ENCODE measurements at regions not wholly inside any gene's neighbourhood (a gene's known extent, or its start where the extent isn't known, plus 50 kb on each side); places are given as distances from the start of the nearest gene placed in this dataset.
A peak's percentile ranks its signal among the peaks of the same experiment; 100 is the strongest.

- Mint-ChIP-seq H3K4me1 (peaks cover 12% of the 10 kb centered on the region), H3K4me3 (no peak overlapping the region), H3K27me3 (ENCODE audit: low read depth in 3 of 3) (peaks cover 0 to 8% (median 0%) of the 10 kb centered on the region in 3 donors), H3K9me3 (no peaks in the 10 kb centered on the region), H3K36me3 (no peaks in the 10 kb centered on the region), H3K27ac (no peak overlapping the region)
- no peaks in the 10 kb centered on the region for H3K27me3 ChIP-seq (ENCODE audit: control insufficient read depth in 2 of 2, insufficient read depth in 2 of 2, low read length in 2 of 2)
- intact Hi-C loops (cut with micrococcal nuclease) = no loop called here
- no peaks in the 10 kb centered on the region for H4K20me1 ChIP-seq (ENCODE audit: insufficient read depth, low read length)
- no peaks in the 10 kb centered on the region for H3K36me3 ChIP-seq (replicated peaks in 1 of 2; ENCODE audit: control insufficient read depth in 1 of 2, insufficient read depth in 2 of 2, low read length in 2 of 2)
- H3K4me1 ChIP-seq (ENCODE audit: control insufficient read depth in 1 of 2, insufficient read depth in 2 of 2, low read length in 2 of 2) = peaks cover 0 to 5% of the 10 kb centered on the region in 2 donors
- no peak overlapping the region for H3K4me3 ChIP-seq (replicated peaks in 1 of 3; ENCODE audit: low read depth in 2 of 3, low read length in 3 of 3)
- no peak overlapping the region for H3K4me2 ChIP-seq (replicated peaks; ENCODE audit: extremely low read depth, low read length, poor library complexity, severe bottlenecking)
- no peak overlapping the region for H3K27ac ChIP-seq (ENCODE audit: low read depth in 1 of 2, low read length in 2 of 2)
- WGBS (ENCODE audit: insufficient coverage) = no CpG with 5 or more reads among the region's 3 CpGs
- DNase-seq = peak; percentile 13 to 42 (median 42)
- no peak for TF ChIP-seq CTCF (IDR thresholded peaks at IDR 0.05)
- H3K9ac ChIP-seq (ENCODE audit: insufficient read depth, low read length, poor library complexity, severe bottlenecking) = no peak overlapping the region
- no peaks in the 10 kb centered on the region for H3K9me3 ChIP-seq (replicated peaks in 1 of 2; ENCODE audit: control insufficient read depth in 1 of 2, insufficient read depth in 1 of 2, low read length in 2 of 2)
- no peaks in the 10 kb centered on the region for H3K79me2 ChIP-seq (ENCODE audit: insufficient read depth, low read length)
- no peak overlapping the region for H2AFZ ChIP-seq (ENCODE audit: insufficient read depth, low read depth, low read length, poor library complexity, severe bottlenecking)
Observed at GRCh38 chr12:94761559-94761958, 111.2 kb upstream of the TMCC3 start.

GRCh38 chr12:94760786-94761185, 110.4 kb upstream of the TMCC3 start:
- intact Hi-C loops (cut with micrococcal nuclease) = no loop called here
- no peaks in the 10 kb centered on the region for H3K79me2 ChIP-seq (ENCODE audit: insufficient read depth, low read length)
- no peak for DNase-seq

More at GRCh38 chr12:94760786-94761185, 110.4 kb upstream of the TMCC3 start:
- H3K27ac ChIP-seq (ENCODE audit: low read depth in 1 of 2, low read length in 2 of 2) = no peak overlapping the region
- Mint-ChIP-seq H3K4me3 (no peak overlapping the region), H3K27me3 (ENCODE audit: low read depth in 3 of 3) (peaks cover 0 to 8% (median 0%) of the 10 kb centered on the region in 3 donors), H3K27ac (no peak overlapping the region), H3K9me3 (no peaks in the 10 kb centered on the region), H3K36me3 (no peaks in the 10 kb centered on the region), H3K4me1 (peaks cover 12% of the 10 kb centered on the region)
- H3K4me3 ChIP-seq (replicated peaks in 1 of 3; ENCODE audit: low read depth in 2 of 3, low read length in 3 of 3) = no peak overlapping the region
- H2AFZ ChIP-seq (ENCODE audit: insufficient read depth, low read depth, low read length, poor library complexity, severe bottlenecking) = no peak overlapping the region
- H3K9me3 ChIP-seq (replicated peaks in 1 of 2; ENCODE audit: control insufficient read depth in 1 of 2, insufficient read depth in 1 of 2, low read length in 2 of 2) = no peaks in the 10 kb centered on the region
- peaks cover 0 to 5% of the 10 kb centered on the region in 2 donors for H3K4me1 ChIP-seq (ENCODE audit: control insufficient read depth in 1 of 2, insufficient read depth in 2 of 2, low read length in 2 of 2)
- H3K27me3 ChIP-seq (ENCODE audit: control insufficient read depth in 2 of 2, insufficient read depth in 2 of 2, low read length in 2 of 2) = no peaks in the 10 kb centered on the region
- no peak overlapping the region for H3K4me2 ChIP-seq (replicated peaks; ENCODE audit: extremely low read depth, low read length, poor library complexity, severe bottlenecking)
- no CpG with 5 or more reads among the region's 2 CpGs for WGBS (ENCODE audit: insufficient coverage)
- no peaks in the 10 kb centered on the region for H4K20me1 ChIP-seq (ENCODE audit: insufficient read depth, low read length)
- no peak for TF ChIP-seq CTCF (IDR thresholded peaks at IDR 0.05)
- H3K9ac ChIP-seq (ENCODE audit: insufficient read depth, low read length, poor library complexity, severe bottlenecking) = no peak overlapping the region
- H3K36me3 ChIP-seq (replicated peaks in 1 of 2; ENCODE audit: control insufficient read depth in 1 of 2, insufficient read depth in 2 of 2, low read length in 2 of 2) = no peaks in the 10 kb centered on the region

Data from CD14-positive monocyte (primary cell).